AG08396 (cell line): ENCODE measurements at regions not wholly inside any gene's neighbourhood (a gene's known extent, or its start where the extent isn't known, plus 50 kb on each side); places are given as distances from the start of the nearest gene placed in this dataset.
"Not testable (repeated sequence)": the region's sequence is repeated elsewhere in the genome, so short reads cannot be mapped to it uniquely, and the experiment has no call there.

Experiments
- DNase-seq: peaks from one replicate; pipeline ENCODE4 v3.0.0; 2012; ENCODE audit warnings: low spot score, mixed read lengths

- DNase-seq = no peak
These were observed 119.7 kb downstream of the MACROH2A1 start for GRCh38 chr5:135279328-135279727.

DNA sequence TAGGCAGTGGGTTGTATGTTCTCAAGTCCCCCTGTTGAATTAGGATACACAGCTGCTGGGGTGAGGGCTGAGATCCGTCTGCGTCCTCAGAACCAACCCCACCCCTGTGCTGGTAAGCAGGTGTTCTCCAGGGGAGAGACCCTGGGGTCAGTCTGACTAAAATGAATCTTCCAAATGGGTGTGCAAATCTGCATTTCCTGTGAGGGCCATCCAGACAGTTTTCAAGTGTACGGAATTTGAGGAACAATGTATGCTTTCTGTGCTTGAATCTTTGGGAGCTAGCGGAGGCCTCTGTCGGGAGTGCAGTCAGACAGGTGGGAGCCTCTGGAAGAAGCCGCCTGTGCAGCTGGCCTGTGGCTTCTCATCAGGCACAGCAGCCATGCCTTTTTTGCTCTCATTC is 122.9 kb downstream of the MACROH2A1 start:
- DNase-seq = no peak

DNA sequence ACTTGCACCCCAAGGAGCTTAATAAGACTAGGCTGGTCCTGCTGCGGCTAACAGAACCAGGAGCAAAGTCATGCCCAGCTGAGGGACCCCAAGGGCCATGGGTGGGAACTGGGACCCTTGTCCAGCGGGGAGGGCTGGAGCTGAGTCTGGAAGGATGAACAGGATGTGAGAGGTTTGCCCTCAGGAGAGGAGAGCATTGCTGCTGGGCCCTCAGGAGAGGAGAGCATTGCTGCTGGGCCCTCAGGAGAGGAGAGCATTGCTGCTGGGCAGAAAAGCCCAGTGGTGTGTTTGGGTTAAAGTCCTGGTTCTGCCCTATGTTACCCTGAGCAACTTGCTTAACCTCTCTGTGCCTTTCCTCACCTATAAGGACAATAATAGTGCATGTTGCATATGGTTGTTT is 125.8 kb downstream of the MACROH2A1 start:
- DNase-seq = no peak

DNA sequence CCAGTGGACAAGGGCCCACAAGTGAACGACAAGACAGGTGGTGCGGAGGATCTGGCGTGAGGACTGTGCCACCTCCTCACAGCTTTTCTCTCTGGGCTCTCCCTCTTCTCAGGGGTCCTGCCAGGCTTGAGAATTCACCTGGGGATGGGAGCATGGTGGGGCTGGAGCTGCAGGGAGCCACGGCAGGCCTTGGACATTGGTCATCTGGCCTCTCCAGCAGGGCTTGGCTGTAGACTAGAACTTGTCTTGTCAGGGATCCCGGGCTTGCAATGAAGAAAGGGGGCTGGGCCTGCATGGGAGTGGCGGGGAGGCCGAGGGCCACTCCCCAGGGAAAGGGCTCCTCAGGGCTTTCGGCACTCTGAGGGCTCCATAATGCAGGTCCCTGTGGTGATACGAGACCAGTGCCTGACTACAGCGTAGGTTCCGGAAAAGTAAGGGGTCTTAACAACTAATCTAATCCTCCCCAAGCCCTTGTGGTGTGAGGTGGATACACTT is 126.7 kb downstream of the MACROH2A1 start:
- no peak for DNase-seq

DNA sequence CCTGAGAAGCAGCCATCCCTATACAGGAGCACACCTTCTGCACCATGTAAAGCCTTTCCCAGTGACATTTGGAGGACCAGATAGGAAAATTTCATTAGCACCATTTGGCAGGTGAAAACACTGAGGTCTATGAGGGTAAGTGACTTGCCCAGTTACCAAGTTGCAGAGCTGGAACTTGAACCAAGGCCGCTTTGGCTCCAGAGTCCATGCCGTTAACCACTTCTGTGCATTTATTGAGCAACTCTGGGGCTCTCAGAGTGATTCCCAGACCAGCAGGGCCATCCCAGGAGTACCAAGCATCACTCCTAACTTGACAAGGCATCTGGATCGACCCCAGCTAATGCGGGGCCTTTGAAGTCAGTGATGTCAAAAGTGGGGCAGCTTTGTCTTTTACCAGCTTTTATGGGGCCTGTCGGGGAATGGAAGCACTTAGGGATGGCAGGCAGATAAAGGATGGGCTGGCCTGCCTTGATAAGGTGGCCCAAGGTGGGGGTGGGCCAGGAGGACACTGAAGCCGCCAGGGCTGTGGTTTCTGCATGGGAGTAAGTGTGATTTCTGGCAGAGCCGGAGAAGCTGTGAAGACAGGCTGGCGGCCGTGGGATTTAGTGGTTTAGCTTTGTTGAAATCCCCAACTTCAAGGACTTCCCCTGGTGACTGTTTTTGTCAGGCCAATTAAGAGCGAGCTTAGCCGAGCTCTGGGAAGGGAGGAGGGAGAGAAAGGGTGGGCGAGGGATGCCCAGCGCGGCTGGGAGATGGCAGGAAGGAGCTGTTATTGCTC is 127.3 kb downstream of the MACROH2A1 start:
- DNase-seq = no peak

DNA sequence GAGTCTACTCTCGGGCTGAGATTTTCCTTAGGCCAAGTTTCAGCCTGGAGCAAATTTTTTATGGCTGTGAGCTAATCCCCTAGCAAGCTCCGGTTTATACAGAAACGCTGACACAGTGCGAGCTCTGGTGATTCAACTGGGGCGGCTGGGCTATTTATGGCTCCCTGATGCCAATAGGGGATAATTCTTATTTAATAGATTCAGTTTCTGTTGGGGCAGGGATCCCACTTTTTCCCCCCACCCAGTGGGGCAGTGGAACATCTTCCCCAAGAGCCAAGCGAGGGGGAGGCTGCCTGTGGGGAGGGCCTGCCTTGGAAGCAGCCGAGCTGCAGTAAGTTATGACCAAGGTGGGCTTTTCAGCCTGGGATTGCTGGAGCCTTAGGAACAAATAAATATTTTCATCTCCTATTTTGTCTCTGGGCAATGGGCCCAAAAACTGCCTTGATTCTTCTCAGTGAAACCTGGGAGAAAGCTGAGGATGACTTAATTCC is 129.1 kb downstream of the MACROH2A1 start:
- DNase-seq = peak; percentile 73

DNA sequence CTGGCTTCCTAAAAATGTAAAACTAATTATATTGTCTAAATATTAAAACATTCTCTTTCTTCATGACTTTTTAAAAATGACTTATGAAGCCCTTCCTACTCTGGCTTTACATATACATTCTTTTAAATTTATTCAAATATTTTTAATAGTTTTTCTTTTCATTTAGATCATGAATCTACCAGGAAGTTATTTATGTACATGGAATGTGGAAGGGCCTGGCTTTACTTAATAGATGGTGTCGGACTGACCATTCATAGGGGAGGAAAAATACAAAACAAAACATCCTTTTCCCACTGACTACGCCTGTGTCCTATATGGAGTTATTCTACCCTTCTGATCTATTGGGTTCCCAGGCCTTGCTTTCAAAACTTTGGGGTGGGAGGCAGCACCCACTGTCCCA is 129.8 kb downstream of the MACROH2A1 start:
- DNase-seq = no peak

GRCh38 chr5:135266975-135267374 is 132.1 kb downstream of the MACROH2A1 start:
- DNase-seq = no peak

GRCh38 chr5:135266303-135266635 is 132.8 kb downstream of the MACROH2A1 start:
- DNase-seq = no peak

- no peak for DNase-seq
These were observed 133.3 kb downstream of the MACROH2A1 start for GRCh38 chr5:135265497-135266302.

DNA sequence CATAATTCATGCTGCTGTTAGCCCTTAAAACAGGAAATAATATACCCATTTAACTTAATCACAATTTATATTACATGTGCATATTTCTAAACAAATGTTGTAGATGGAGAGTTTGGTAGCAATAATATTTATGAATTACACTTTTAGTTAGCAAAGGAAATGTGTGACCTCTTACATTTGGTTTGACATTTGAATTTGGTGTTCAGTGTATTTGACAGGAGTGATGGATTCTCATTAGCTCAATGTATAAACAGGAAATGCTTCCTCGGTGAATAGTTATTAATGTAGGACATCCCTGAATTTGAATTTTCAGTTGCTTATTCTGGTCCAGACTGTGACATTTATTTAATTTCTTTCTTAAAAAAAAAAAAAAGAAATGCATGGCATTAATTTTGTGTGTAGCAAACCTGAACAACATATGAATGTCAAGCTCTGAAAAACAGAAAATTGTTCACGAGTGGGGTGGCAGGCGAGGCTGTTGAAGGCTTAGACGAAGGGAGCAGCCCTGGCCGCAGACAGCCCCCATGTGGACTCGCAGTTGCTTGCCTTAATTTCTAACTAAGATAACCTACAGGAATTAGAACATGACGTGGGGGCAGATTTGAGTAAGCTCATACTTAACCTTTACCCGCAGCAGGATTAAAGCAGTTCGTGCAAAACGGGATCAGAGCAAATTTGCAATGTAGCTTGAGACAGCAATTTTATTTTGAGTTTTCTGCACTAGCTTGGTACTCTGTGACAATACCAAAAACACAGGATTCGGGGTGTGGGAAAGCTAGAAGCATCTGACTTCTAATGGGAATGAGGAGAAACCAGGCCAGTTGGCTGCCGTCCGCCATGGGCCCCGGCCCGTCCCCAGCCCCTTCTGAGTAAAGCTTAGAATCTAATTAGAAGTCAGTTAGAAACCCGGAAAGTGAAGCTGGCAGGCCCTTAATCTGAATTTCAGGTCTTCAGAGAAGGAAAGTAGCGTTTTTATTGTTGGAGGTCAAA is 134.3 kb downstream of the MACROH2A1 start:
- DNase-seq = no peak

GRCh38 chr5:135263022-135263668 is 135.9 kb downstream of the MACROH2A1 start:
- DNase-seq = no peak

- no peak for DNase-seq
These were observed 136.7 kb downstream of the MACROH2A1 start for GRCh38 chr5:135262364-135262763.

DNA sequence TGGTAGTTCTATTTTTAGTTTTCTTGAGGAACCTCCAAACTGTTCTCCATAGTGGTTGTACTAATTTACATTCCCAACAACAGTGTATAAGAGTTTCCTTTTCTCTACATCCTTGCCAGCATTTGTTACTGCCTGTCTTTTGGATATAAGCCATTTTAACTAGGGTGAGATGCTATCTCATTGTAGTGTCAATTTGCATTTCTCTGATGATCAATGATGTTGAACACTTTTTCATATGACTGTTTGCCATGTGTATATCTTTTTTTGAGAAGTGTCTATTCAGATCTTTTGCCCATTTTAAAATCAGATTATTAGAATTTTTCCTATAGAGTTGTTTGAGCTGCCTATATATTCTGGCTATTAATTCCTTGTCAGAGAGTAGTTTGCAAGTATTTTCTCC is 138.9 kb downstream of the MACROH2A1 start:
- not testable (repeated sequence) for DNase-seq

GRCh38 chr5:135255461-135256178 is 143.4 kb downstream of the MACROH2A1 start:
- DNase-seq = no peak

DNA sequence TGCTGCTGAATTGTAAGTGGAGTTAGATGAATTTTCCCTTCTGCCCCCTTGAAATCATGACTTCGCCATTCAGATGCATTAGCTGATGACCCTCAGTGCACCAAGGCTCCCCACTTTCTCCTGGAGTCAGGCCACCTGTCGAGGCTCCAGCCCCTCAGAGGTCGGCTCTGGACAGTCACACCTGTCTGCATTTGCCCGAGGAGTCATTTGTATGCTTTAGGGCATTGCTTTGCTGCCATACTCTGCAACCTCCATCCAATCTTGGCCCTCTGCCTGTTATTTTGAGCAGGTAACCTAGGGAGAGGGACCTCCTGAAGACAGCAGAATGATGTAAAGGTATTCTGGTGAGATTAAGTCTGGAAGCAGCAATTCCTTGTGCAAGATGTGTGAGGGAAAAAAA is 144.8 kb downstream of the MACROH2A1 start:
- DNase-seq = no peak

DNA sequence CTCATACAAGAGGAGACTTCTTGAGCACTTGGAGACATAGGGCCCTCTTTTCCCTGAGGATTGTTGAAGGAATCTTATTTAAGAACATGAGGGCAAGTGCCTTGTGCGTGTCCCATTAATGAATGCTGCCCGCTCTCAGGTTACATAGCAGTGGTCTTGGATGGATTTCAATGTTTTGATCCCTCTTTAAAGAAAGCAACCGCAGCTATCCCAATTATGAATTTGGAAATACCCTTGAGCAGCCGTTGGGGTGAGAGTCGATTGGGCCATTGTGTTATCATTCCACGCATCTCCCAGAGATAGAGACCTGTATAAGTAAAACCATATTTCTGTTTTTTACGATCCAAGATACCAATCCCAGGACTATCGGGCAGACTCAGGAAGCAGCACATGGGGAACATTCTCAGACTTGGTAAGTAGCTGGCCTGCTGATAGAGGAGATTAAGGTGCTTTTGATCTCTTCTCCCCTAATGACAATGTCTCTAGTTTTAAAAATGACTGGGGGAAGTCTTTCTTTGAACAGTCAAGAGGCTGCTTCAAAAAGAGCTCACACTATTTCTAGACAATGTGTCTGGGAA is 145.3 kb downstream of the MACROH2A1 start:
- DNase-seq = no peak

- no peak for DNase-seq
These were observed 147.9 kb downstream of the MACROH2A1 start for GRCh38 chr5:135251093-135251492.

DNA sequence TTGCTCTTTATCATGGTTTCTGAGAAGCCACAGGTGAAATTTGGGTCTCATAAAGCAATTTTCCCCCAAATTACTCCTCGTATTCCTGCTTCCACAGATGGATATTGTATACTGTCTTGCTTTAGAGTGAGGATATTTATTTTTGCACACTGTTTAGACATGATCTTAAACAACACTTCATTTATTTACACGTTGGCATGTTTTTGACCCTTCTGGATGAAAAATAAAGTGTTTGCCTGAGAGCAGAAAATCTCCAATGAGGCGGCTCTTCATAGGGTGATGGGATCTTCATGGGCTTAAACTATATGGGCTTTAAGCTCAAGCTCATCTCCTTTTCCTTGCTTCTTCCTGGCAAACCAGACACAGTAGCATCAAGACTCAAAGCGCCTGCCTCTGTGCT is 148.4 kb downstream of the MACROH2A1 start:
- no peak for DNase-seq

DNA sequence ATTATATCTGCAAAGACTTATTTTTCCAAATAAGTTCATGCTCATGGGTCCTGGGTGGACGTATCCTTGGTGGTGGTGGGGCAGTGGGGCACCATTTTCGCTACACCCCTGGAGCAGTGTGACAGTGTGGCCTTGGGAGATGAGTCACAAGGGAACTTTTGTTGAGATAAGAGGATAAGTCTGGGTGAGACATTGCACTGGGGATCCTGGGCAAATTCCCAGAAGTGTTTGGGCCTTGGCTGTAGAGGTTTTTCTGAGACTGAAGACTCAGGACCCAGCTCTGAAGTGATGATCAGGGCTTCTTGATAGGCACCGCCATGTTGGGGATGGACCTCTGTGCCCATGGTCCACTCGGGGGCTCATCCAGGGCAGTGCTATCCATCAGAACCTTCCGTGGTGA is 149.4 kb downstream of the MACROH2A1 start:
- no peak for DNase-seq
